ENCODE measurements at regions not wholly inside any gene's neighbourhood (a gene's known extent, or its start where the extent isn't known, plus 50 kb on each side); places are given as distances from the start of the nearest gene placed in this dataset.
"Not testable (repeated sequence)": the region's sequence is repeated elsewhere in the genome, so short reads cannot be mapped to it uniquely, and the experiment has no call there.

GRCh38 chr9:124177522-124177921 lies 80.2 kb upstream of the NEK6 start:
- not testable (repeated sequence) for H3K9me3 ChIP-seq (ENCODE audit: control insufficient read depth in 4 of 4, low read length in 3 of 4); H3K4me1 ChIP-seq (ENCODE audit: control insufficient read depth in 4 of 4, insufficient read depth in 4 of 4, low read length in 3 of 4); H3K27ac ChIP-seq (ENCODE audit: low read depth in 1 of 2, low read length in 2 of 2); H3K9ac ChIP-seq (ENCODE audit: low read depth in 1 of 2, low read length in 2 of 2); H3K4me3 ChIP-seq (ENCODE audit: low read depth in 1 of 3, low read length in 3 of 3); DNase-seq (ENCODE audit: low spot score); H3K36me3 ChIP-seq (ENCODE audit: control insufficient read depth in 4 of 4, insufficient read depth in 3 of 4, low read depth in 1 of 4, low read length in 3 of 4); H3K27me3 ChIP-seq (ENCODE audit: control insufficient read depth in 4 of 4, insufficient read depth in 4 of 4, low read length in 3 of 4)
- WGBS: 97% methylated on average over 7 of the region's 7 CpGs

- Histone ChIP-seq H3K4me1 (ENCODE audit: control insufficient read depth in 4 of 4, insufficient read depth in 4 of 4, low read length in 3 of 4) (no peaks in the 10 kb centered on the region), H3K9me3 (ENCODE audit: control insufficient read depth in 4 of 4, low read length in 3 of 4) (no peaks in the 10 kb centered on the region), H3K36me3 (ENCODE audit: control insufficient read depth in 4 of 4, insufficient read depth in 3 of 4, low read depth in 1 of 4, low read length in 3 of 4) (no peaks in the 10 kb centered on the region), H3K9ac (ENCODE audit: low read depth in 1 of 2, low read length in 2 of 2) (no peak overlapping the region), H3K27ac (ENCODE audit: low read depth in 1 of 2, low read length in 2 of 2) (no peak overlapping the region), H3K27me3 (ENCODE audit: control insufficient read depth in 4 of 4, insufficient read depth in 4 of 4, low read length in 3 of 4) (peaks cover 0 to 2% (median 0%) of the 10 kb centered on the region in 4 donors), H3K4me3 (ENCODE audit: low read depth in 1 of 3, low read length in 3 of 3) (no peak overlapping the region)
- no peak for TF ChIP-seq CTCF (IDR thresholded peaks at IDR 0.05; ENCODE audit: low read depth, low read length, missing input control)
- WGBS: 91% methylated on average over 19 of the region's 19 CpGs
- no peak for DNase-seq (ENCODE audit: low spot score)
Observed at GRCh38 chr9:124179196-124180071, 78.3 kb upstream of the NEK6 start.

- no peak overlapping the region for H3K9ac ChIP-seq (ENCODE audit: low read depth in 1 of 2, low read length in 2 of 2)
- H3K27ac ChIP-seq (ENCODE audit: low read depth in 1 of 2, low read length in 2 of 2): no peak overlapping the region
- no peaks in the 10 kb centered on the region for H3K9me3 ChIP-seq (ENCODE audit: control insufficient read depth in 4 of 4, low read length in 3 of 4)
- peaks cover 0 to 2% (median 0%) of the 10 kb centered on the region in 4 donors for H3K27me3 ChIP-seq (ENCODE audit: control insufficient read depth in 4 of 4, insufficient read depth in 4 of 4, low read length in 3 of 4)
- no peak for DNase-seq (ENCODE audit: low spot score)
- no peaks in the 10 kb centered on the region for H3K4me1 ChIP-seq (ENCODE audit: control insufficient read depth in 4 of 4, insufficient read depth in 4 of 4, low read length in 3 of 4)
- no peak for TF ChIP-seq MAX (IDR thresholded peaks at IDR 0.05)
- TF ChIP-seq REST (IDR thresholded peaks at IDR 0.05): no peak
- TF ChIP-seq FOXA1 (IDR thresholded peaks at IDR 0.05): no peak
- no peaks in the 10 kb centered on the region for H3K36me3 ChIP-seq (ENCODE audit: control insufficient read depth in 4 of 4, insufficient read depth in 3 of 4, low read depth in 1 of 4, low read length in 3 of 4)
- 49% methylated on average over 7 of the region's 7 CpGs for WGBS
- no peak overlapping the region for H3K4me3 ChIP-seq (ENCODE audit: low read depth in 1 of 3, low read length in 3 of 3)
Observed at GRCh38 chr9:124180557-124180956, 77.2 kb upstream of the NEK6 start.

- WGBS: 74% methylated on average over 5 of the region's 5 CpGs
- TF ChIP-seq HNF4G (IDR thresholded peaks at IDR 0.05) (no peak), RXRA (IDR thresholded peaks at IDR 0.05) (no peak), EGR1 (IDR thresholded peaks at IDR 0.05; ENCODE audit: low read depth in 2 of 2) (no peak), TAF1 (conservative IDR thresholded peaks at IDR 0.05) (no peak), FOXA2 (IDR thresholded peaks at IDR 0.05) (no peak), SP1 (IDR thresholded peaks at IDR 0.05) (no peak)
- H3K27ac ChIP-seq (ENCODE audit: low read depth in 1 of 2, low read length in 2 of 2): no peak overlapping the region
- no peaks in the 10 kb centered on the region for H3K36me3 ChIP-seq (ENCODE audit: control insufficient read depth in 4 of 4, insufficient read depth in 3 of 4, low read depth in 1 of 4, low read length in 3 of 4)
- no peak overlapping the region for H3K9ac ChIP-seq (ENCODE audit: low read depth in 1 of 2, low read length in 2 of 2)
- H3K4me1 ChIP-seq (ENCODE audit: control insufficient read depth in 4 of 4, insufficient read depth in 4 of 4, low read length in 3 of 4): no peaks in the 10 kb centered on the region
- no peaks in the 10 kb centered on the region for H3K9me3 ChIP-seq (ENCODE audit: control insufficient read depth in 4 of 4, low read length in 3 of 4)
- DNase-seq (ENCODE audit: low spot score): no peak
- H3K4me3 ChIP-seq (ENCODE audit: low read depth in 1 of 3, low read length in 3 of 3): no peak overlapping the region
- peaks cover 0 to 2% (median 0%) of the 10 kb centered on the region in 4 donors for H3K27me3 ChIP-seq (ENCODE audit: control insufficient read depth in 4 of 4, insufficient read depth in 4 of 4, low read length in 3 of 4)
Observed at GRCh38 chr9:124182741-124183140, 75.0 kb upstream of the NEK6 start.

All from liver (tissue), 8 donors.